ENCODE measurements at regions not wholly inside any gene's neighbourhood (a gene's known extent, or its start where the extent isn't known, plus 50 kb on each side); places are given as distances from the start of the nearest gene placed in this dataset.

DNA sequence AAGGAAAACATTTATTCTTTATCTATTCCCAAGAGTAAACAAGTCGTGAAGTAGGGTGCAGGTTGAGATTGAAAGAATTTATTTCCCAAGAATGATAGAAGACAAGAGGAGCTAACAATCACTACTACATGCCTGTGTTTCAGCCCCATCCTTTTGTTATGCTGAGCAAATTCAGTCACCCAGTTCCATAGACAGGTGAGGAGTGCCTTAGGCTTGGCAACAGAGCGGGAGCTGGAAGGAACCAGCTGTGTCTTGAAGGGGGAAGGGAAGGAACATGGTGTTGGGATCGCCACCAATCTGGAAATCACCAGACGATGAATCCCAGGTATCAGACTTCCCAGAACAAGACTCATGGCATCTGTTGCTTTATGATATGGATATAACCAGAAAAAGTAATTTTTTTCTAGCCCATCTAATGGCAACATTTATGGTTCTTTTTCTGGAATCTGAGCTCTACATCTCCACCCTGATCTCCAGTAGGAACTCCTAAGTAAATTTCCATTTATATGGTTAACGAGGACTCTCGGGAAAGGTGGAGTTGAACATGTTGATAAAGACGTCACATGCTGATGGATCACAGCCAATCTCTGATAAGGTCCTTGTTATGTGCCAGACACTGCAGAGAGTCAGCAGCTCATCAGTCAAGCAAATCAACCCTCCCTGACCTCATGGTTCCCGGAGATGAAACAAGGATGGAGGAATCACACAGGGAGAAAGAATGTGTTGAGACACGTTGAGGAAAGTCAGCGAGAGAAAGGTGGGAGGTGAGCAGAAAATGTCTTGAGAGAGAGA is 344.9 kb downstream of the SMOC2 start:
- TF ChIP-seq ZNF274 (IDR thresholded peaks at IDR 0.05; ENCODE audit: low read depth, low read length), result no peak
- TF ChIP-seq SUZ12 (IDR thresholded peaks at IDR 0.05; ENCODE audit: extremely low read depth, insufficient read depth, insufficient read length), result no peak
- TF ChIP-seq YY1 (IDR thresholded peaks at IDR 0.05; ENCODE audit: insufficient read depth, insufficient read length), result no peak
- no peaks in the 10 kb centered on the region for H3K27me3 ChIP-seq (ENCODE audit: insufficient read depth, insufficient read length)
- no peak for DNase-seq (ENCODE audit: low read depth, low spot score)
- H3K4me3 ChIP-seq (ENCODE audit: insufficient read length, low read depth), result no peak overlapping the region
- H3K36me3 ChIP-seq (ENCODE audit: insufficient read depth, insufficient read length, low read length), result no peaks in the 10 kb centered on the region
- no peak overlapping the region for H3K9ac ChIP-seq (ENCODE audit: insufficient read length, low read depth)
- H3K9me3 ChIP-seq (ENCODE audit: insufficient read depth, low read length), result no peaks in the 10 kb centered on the region
- peaks cover 2% of the 10 kb centered on the region for H3K4me1 ChIP-seq (ENCODE audit: insufficient read depth, insufficient read length)

DNA sequence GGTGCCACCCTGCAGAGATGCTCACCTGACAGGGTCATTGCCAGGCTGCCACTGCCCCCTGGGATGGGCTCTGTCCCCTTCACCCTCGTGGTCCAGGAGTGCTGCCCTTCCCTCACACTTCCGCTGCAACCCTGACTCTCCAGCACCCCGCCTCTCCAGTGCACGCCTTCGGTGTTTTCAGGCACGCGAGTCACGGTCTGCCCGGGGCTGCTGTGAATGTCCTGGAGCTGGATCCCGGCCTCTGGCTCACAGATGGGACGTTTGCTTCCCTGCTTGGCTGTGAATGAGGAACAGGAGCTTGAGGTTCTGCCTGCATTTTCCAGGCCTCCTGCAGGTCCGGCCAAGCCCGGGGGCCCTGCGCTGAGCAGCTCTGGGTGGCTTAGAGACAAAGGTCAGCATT is 343.4 kb downstream of the SMOC2 start:
- no peak overlapping the region for H3K4me3 ChIP-seq (ENCODE audit: insufficient read length, low read depth)
- H3K27me3 ChIP-seq (ENCODE audit: insufficient read depth, insufficient read length), result no peaks in the 10 kb centered on the region
- no peak overlapping the region for H3K9ac ChIP-seq (ENCODE audit: insufficient read length, low read depth)
- peaks cover 2% of the 10 kb centered on the region for H3K4me1 ChIP-seq (ENCODE audit: insufficient read depth, insufficient read length)
- no peak for DNase-seq (ENCODE audit: low read depth, low spot score)
- H3K9me3 ChIP-seq (ENCODE audit: insufficient read depth, low read length), result peaks cover 6% of the 10 kb centered on the region; the same call in 1 of the 2 replicates
- TF ChIP-seq SUZ12 (IDR thresholded peaks at IDR 0.05; ENCODE audit: extremely low read depth, insufficient read depth, insufficient read length) (no peak), ZNF274 (IDR thresholded peaks at IDR 0.05; ENCODE audit: low read depth, low read length) (no peak)
- H3K36me3 ChIP-seq (ENCODE audit: insufficient read depth, insufficient read length, low read length), result no peaks in the 10 kb centered on the region

DNA sequence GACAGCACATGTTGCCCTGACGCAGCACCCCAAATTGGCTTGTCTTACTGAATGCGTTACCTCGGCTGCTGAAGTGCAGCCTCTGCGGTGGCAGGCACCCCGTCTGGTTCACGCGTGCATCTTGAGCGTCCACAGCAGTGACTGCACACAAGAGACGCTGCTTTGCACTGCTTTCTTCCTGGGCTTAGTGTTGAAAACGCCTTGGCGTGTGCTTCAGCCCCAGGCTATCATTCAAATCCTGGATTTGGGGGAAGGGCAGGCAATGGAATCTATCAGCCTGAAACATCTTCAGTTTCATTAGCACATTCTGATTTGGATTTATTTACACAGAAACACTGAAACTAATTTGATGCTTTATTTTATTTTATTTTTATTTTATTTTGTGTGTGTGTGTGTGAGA is 342.7 kb downstream of the SMOC2 start:
- H3K36me3 ChIP-seq (ENCODE audit: insufficient read depth, insufficient read length, low read length), result no peaks in the 10 kb centered on the region
- peaks cover 6% of the 10 kb centered on the region; the same call in 1 of the 2 replicates for H3K9me3 ChIP-seq (ENCODE audit: insufficient read depth, low read length)
- H3K9ac ChIP-seq (ENCODE audit: insufficient read length, low read depth), result no peak overlapping the region
- H3K4me1 ChIP-seq (ENCODE audit: insufficient read depth, insufficient read length), result peaks cover 2% of the 10 kb centered on the region
- DNase-seq (ENCODE audit: low read depth, low spot score), result no peak
- no peak overlapping the region for H3K4me3 ChIP-seq (ENCODE audit: insufficient read length, low read depth)
- no peak for TF ChIP-seq YY1 (IDR thresholded peaks at IDR 0.05; ENCODE audit: insufficient read depth, insufficient read length)
- no peak for TF ChIP-seq SUZ12 (IDR thresholded peaks at IDR 0.05; ENCODE audit: extremely low read depth, insufficient read depth, insufficient read length)
- no peak for TF ChIP-seq ZNF274 (IDR thresholded peaks at IDR 0.05; ENCODE audit: low read depth, low read length)
- H3K27me3 ChIP-seq (ENCODE audit: insufficient read depth, insufficient read length), result no peaks in the 10 kb centered on the region

DNA sequence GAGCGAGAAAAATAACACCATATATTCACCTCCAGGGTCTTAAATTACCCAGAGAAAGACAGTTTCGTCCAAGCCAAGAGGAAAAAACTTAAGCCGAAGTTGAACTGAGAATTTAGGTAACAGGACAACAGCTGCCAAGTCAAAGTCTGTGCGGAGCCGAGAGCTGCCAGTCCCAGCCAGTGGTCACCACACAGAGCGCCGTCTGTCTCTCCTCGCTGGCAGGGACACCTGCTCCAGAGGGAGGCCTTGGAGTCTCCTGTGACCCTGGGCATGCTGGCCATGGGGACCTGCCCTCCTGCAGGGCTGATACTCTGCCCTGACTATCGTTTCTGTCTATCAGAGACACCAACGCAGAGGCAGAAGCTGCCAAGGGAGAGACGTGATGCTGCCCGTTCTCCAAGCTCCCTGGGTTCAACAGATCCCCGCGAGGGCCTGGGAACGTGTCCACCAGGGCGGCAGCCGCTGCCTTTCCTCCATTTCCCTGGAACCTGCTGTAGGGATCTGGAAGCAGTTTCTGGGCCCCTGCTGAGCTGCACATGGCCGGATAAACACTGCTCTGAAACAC is 341.3 kb downstream of the SMOC2 start:
- DNase-seq (ENCODE audit: low read depth, low spot score), result no peak
- TF ChIP-seq SUZ12 (IDR thresholded peaks at IDR 0.05; ENCODE audit: extremely low read depth, insufficient read depth, insufficient read length) (no peak), ZNF274 (IDR thresholded peaks at IDR 0.05; ENCODE audit: low read depth, low read length) (no peak), YY1 (IDR thresholded peaks at IDR 0.05; ENCODE audit: insufficient read depth, insufficient read length) (no peak)
- no peaks in the 10 kb centered on the region for H3K36me3 ChIP-seq (ENCODE audit: insufficient read depth, insufficient read length, low read length)
- H3K4me3 ChIP-seq (ENCODE audit: insufficient read length, low read depth), result no peak overlapping the region
- H3K27me3 ChIP-seq (ENCODE audit: insufficient read depth, insufficient read length), result no peaks in the 10 kb centered on the region
- H3K4me1 ChIP-seq (ENCODE audit: insufficient read depth, insufficient read length), result peaks cover 2% of the 10 kb centered on the region
- no peak overlapping the region for H3K9ac ChIP-seq (ENCODE audit: insufficient read length, low read depth)
- H3K9me3 ChIP-seq (ENCODE audit: insufficient read depth, low read length), result peaks cover 6% of the 10 kb centered on the region; the same call in 1 of the 2 replicates

DNA sequence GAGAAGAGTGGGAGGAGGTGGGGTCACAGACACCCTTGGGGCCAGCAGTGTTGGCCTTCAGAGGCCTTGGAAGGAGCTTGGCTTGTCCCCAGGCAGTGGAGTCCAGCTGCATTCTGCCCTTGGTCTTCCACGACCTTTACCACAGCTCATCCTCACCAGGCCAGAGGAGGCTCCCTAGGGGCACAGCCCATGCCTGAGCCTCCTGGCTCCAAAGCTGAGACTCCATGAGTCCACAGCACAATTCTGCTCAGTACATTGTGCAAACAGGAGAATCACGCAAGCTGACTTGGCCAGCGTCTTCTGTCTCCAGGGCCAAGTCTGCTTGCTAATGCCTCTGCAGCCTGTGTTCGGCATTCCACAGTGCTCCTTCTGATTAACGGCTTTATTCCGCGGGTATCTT is 337.2 kb downstream of the SMOC2 start:
- Histone ChIP-seq H3K36me3 (ENCODE audit: insufficient read depth, insufficient read length, low read length) (no peaks in the 10 kb centered on the region), H3K4me1 (ENCODE audit: insufficient read depth, insufficient read length) (no peaks in the 10 kb centered on the region), H3K4me3 (ENCODE audit: insufficient read length, low read depth) (no peak overlapping the region), H3K9ac (ENCODE audit: insufficient read length, low read depth) (no peak overlapping the region), H3K9me3 (ENCODE audit: insufficient read depth, low read length) (peaks cover 19% of the 10 kb centered on the region; the same call in 1 of the 2 replicates), H3K27me3 (ENCODE audit: insufficient read depth, insufficient read length) (no peaks in the 10 kb centered on the region)
- TF ChIP-seq ZNF274 (IDR thresholded peaks at IDR 0.05; ENCODE audit: low read depth, low read length) (no peak), YY1 (IDR thresholded peaks at IDR 0.05; ENCODE audit: insufficient read depth, insufficient read length) (no peak), SUZ12 (IDR thresholded peaks at IDR 0.05; ENCODE audit: extremely low read depth, insufficient read depth, insufficient read length) (no peak)
- DNase-seq (ENCODE audit: low read depth, low spot score), result no peak

DNA sequence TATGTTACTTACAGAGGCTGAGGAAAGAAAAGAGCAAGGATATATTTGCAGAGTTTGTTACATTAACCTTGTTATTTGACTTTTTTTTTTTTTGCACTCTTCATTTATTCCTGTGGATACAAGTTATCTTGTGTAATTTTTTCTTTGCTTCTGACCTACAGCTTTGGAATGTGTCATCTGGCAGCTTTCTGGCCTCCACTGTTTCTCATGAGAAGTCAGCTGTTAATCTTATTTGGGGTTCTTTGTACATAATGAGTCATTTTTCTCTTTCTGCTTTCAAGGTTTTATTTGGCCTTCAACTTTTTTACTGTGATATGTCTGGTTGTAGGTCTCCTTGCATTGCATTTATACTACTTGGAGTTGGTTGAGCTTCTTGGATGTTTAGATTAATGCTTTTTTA is 333.4 kb downstream of the SMOC2 start:
- no peak for DNase-seq (ENCODE audit: low read depth, low spot score)
- Histone ChIP-seq H3K4me1 (ENCODE audit: insufficient read depth, insufficient read length) (no peaks in the 10 kb centered on the region), H3K4me3 (ENCODE audit: insufficient read length, low read depth) (no peak overlapping the region), H3K36me3 (ENCODE audit: insufficient read depth, insufficient read length, low read length) (no peaks in the 10 kb centered on the region), H3K9ac (ENCODE audit: insufficient read length, low read depth) (no peak overlapping the region), H3K9me3 (ENCODE audit: insufficient read depth, low read length) (peaks cover 13% of the 10 kb centered on the region; the same call in 1 of the 2 replicates), H3K27me3 (ENCODE audit: insufficient read depth, insufficient read length) (no peaks in the 10 kb centered on the region)
- TF ChIP-seq ZNF274 (IDR thresholded peaks at IDR 0.05; ENCODE audit: low read depth, low read length), result no peak
- no peak for TF ChIP-seq SUZ12 (IDR thresholded peaks at IDR 0.05; ENCODE audit: extremely low read depth, insufficient read depth, insufficient read length)
- TF ChIP-seq YY1 (IDR thresholded peaks at IDR 0.05; ENCODE audit: insufficient read depth, insufficient read length), result no peak

DNA sequence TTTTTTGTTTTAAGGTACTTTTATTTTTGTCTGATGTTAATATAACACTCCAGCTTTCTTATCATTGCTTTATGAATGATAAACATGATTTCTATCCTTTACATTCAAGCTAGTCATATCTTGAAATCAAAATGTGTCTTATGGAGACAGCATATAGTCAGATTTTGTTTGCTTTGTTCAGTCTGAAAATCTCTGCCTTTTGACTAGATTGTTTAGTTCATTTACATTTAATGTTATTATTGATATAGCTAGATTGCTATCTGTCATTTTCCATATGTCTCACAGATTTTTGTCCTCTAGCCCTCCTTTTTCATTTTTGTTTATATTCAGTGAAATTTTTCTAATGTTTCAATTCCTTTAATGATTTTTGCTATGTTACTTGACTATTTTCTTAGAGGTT is 332.8 kb downstream of the SMOC2 start:
- no peak overlapping the region for H3K9ac ChIP-seq (ENCODE audit: insufficient read length, low read depth)

More for the DNA sequence above, 332.8 kb downstream of the SMOC2 start:
- H3K36me3 ChIP-seq (ENCODE audit: insufficient read depth, insufficient read length, low read length), result no peaks in the 10 kb centered on the region
- TF ChIP-seq YY1 (IDR thresholded peaks at IDR 0.05; ENCODE audit: insufficient read depth, insufficient read length), result no peak
- no peak for TF ChIP-seq ZNF274 (IDR thresholded peaks at IDR 0.05; ENCODE audit: low read depth, low read length)
- TF ChIP-seq SUZ12 (IDR thresholded peaks at IDR 0.05; ENCODE audit: extremely low read depth, insufficient read depth, insufficient read length), result no peak
- H3K9me3 ChIP-seq (ENCODE audit: insufficient read depth, low read length), result peaks cover 17% of the 10 kb centered on the region; the same call in 1 of the 2 replicates
- no peaks in the 10 kb centered on the region for H3K27me3 ChIP-seq (ENCODE audit: insufficient read depth, insufficient read length)
- H3K4me1 ChIP-seq (ENCODE audit: insufficient read depth, insufficient read length), result no peaks in the 10 kb centered on the region
- no peak for DNase-seq (ENCODE audit: low read depth, low spot score)
- H3K4me3 ChIP-seq (ENCODE audit: insufficient read length, low read depth), result no peak overlapping the region
